DMS53 treated with DMSO at 0.1 percent for 48 hours (cell line): ENCODE measurements at regions not wholly inside any gene's neighbourhood (a gene's known extent, or its start where the extent isn't known, plus 50 kb on each side); places are given as distances from the start of the nearest gene placed in this dataset.

Experiments used
- DNase-seq: peaks from one replicate; lab custom pipeline; 2025; ENCODE audit not compliant: unreplicated experiment; lab: John Stamatoyannopoulos, UW

DNA sequence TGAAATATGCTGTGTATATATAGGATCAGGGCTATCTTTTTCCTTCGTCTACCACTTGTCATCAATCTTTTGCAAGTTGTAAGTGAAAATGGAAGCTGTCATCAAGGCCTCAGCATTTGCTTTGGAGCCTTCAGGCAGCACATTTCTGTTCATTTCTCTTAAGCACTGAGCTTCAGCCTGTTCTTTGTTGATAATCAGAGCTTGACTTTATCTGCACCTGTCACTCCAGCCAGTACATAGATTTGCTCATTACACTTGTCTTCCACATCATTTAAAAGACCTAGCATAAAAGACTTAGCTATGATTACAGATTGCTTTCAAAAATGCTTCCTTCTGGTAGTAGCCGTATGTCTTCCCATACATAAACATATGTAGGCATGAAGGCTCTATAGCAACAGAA, 189.8 kb upstream of the GRIK2 start:
- DNase-seq, result no peak

GRCh38 chr6:101208152-101208551, 185.4 kb upstream of the GRIK2 start:
- no peak for DNase-seq

GRCh38 chr6:101212640-101213039, 180.9 kb upstream of the GRIK2 start:
- no peak for DNase-seq

- DNase-seq, result no peak
Measured at GRCh38 chr6:101222007-101222406, 171.5 kb upstream of the GRIK2 start.

DNA sequence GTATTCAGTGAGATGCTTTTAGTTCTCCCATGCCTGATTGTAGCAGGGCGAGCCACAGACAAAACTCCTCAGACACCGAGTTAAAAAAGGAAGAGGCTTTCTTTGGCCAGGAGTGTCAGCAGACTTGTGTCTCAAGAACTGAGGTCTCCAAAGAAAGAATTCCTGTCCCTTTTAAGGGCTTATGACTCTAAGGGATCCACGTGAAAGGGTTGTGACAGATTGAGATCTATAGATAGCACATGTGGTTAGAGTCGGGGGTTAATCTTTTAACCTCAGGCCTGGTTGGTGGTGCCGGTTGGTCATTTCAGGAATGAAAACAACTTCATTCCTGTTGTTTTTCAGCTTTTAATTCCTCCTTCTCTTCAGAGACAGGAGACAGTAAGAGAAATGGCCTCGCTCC, 168.8 kb upstream of the GRIK2 start:
- DNase-seq, result no peak

- no peak for DNase-seq
Measured at GRCh38 chr6:101226677-101227135, 166.8 kb upstream of the GRIK2 start.

- DNase-seq, result no peak
Measured at GRCh38 chr6:101230866-101231265, 162.6 kb upstream of the GRIK2 start.

DNA sequence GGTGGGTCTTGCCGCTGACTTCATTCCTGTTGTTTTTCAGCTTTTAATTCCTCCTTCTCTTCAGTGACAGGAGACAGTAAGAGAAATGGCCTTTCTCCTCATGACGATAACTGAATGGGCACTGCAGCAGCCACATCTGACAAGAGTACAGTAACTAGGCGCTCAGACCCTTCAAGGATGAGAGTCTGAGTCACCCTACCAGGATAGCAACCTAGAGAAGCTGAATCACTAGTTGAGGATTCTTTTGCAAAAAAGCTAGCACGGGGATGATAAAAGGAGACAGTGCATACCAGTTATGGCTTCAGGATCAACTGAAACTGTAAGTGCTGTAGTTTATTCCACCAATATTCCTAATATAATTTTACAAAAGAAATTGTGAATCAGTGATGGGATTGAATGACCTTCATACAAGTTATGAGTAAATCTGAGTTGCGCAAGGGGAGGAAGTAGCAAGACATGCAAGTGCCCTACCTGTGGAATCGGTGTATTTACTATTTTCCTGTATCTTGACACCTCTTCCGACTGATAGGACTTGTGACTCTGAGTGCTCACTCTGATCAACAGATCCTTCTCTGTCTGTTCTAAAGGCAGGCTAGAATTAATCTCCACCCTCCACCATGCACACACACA, 161.8 kb upstream of the GRIK2 start:
- no peak for DNase-seq

DNA sequence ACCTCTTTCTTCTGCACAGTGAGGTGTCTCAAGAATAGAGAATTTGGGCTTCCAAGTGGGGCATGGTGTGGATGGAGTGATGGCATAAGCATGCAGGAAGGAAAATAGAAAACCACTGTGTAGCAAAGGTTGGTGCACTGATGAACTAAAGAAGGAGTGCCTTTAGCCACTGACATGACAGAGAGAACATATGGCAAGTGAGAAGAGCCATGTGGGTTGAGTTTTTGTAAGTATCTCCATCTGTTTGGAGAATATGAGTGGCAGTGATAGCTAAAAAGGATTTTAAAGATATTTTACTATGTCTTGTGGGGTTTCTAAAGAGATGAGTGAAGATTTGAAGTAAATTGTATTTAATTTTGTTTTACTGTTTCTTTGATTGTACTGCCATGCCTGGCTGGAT, 160.5 kb upstream of the GRIK2 start:
- no peak for DNase-seq

GRCh38 chr6:101236709-101237108, 156.8 kb upstream of the GRIK2 start:
- peak; percentile 78 for DNase-seq

DNA sequence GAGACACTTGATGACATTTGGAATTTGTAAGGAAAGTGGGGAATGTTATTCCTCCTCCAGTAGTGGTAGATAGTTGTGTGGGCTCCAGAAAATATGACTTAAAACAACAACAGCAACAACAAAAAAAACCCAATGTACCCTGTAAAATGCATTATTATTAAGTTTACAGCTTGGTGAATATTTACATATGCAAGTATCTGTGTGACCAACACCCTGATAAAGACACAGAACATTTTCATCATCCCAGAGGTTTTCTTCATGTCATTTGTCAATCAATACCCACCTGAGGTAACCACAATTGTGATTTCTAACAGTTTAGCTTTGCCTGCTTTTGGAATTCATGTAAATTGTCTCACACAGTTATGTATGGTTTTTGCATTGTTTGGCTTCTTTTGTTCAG, 152.1 kb upstream of the GRIK2 start:
- no peak for DNase-seq

DNA sequence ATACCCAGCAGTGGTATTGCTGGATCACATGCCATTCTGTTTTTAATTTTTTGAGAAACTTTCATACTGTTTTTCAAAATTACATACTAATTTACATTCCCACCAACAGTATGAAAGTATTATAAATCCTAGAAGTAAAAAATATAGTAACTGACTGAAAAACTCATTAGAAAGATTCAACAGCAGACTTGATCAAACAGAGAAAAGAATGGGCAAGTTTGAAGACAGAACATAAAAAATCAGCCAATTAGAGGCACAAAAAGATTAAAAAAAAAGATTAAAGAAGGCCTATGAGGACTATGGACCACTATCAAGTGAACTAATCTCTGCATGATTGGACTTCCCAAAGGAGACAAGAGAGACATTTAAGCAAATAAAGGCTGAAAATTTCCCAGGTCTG, 144.0 kb upstream of the GRIK2 start:
- DNase-seq, result no peak

DNA sequence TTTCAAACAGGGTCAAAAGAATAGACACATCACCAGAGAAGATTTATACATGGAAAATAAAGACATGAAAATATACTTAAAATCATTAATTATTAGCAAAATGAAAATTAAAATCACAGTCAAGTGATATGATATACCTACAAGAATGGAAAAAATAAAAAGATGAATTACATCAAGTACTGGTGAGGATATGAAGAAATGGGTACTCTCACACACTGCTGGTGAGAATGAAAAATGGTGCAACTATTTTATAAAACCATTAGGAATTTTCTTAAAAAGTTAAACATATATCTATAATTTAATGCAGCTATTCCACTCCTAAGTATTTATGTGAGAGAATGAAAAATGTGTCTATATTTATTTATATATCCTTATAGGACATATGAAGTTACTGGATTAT, 136.3 kb upstream of the GRIK2 start:
- no peak for DNase-seq

- no peak for DNase-seq
Measured at GRCh38 chr6:101259505-101259904, 134.0 kb upstream of the GRIK2 start.

GRCh38 chr6:101263596-101263995, 129.9 kb upstream of the GRIK2 start:
- DNase-seq, result no peak

DNA sequence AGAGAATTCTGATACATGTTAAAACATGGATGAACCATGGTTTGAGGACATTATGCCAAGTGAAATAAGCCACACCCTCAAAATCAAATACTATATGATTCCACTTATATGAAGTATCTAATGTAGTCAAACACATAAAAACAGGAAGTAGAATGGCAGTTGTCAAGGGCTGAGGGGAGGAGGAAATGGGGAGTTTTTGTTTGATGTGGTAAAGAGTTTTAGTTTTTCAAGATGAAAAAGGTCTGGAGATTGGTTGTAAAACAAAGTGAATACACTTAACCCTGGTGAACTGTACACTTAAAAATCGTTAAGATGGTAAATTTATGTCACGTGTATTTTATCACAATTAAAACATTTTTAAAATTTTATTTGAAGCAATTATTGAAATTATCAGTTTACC, 127.4 kb upstream of the GRIK2 start:
- peak; percentile 2 for DNase-seq

DNA sequence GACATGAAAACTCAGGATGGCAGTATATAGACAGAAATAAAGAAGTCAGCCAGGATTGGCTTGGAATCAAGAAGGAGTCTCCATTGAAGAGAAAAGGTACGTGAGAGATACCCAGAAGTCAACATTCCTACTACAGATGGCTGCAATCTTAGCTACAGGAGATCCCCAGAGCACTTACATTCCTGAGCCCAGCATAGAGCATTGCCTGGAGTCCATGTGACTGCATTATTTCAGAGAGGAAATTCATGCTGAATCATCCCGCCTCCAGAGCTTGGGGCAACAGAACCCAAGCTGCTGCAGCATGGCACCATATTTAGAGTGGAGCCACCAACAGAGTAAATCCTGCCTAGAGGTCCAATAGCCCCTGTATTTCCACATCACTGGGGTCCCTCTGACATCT, 125.0 kb upstream of the GRIK2 start:
- no peak for DNase-seq

DNA sequence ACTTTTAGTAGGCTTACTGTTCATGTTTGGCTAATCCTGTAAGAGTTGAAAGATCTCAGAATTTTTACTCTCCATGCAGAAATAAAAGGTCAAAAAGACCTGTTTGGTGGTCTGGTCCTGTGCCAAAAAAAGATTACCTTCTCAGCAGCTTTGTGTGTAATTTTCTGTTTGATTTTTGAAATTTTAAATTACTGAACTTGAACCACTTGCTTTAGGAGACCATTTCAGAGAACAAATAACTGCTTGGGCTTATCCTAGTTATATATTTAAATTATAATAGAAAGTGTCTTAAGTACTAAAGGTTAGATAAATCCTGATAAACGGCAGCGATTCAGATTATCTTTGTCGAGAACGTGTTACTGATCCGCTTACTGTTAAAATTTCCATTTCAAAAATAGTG, 118.3 kb upstream of the GRIK2 start:
- DNase-seq, result no peak

GRCh38 chr6:101276066-101276465, 117.4 kb upstream of the GRIK2 start:
- no peak for DNase-seq

- no peak for DNase-seq
Measured at GRCh38 chr6:101279410-101279809, 114.1 kb upstream of the GRIK2 start.

DNA sequence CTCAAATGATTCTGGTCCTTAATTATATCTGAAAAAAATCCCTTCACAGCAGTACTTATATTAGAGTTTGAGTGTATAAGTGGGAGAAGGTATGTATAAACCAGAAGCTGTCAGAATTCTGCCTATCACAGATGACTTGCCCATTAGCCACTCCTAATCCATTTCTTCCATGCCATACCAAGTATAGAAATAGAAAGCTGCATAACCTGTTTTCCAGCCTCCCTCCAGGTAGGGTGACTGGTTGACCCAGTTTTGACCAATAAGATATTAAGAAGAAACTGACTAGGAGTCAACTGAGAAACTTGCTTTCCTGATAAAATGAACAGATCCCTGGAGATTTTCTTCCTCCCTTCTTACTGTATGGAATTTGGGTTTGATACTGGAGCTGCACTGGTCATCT, 112.2 kb upstream of the GRIK2 start:
- DNase-seq, result peak; percentile 60

GRCh38 chr6:101284131-101284530, 109.4 kb upstream of the GRIK2 start:
- DNase-seq, result no peak

DNA sequence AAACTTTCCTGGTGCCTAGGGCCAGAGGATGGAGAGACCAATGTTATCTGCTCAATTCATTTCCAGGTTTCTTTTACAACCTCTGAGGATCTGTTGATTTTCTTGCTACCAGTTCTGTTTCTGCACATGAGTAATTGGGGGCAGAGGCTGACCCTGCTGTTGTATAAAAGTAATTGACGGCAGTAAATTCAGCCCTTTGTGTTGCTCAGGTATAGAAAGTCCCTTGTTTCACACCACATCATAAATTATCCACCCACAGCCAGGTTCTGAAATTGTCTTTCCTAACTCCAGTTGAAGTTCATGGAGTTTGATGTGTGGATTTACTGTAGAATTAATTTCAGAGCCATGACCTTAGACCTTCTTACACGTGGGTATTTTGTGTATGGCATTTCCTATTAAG, 107.4 kb upstream of the GRIK2 start:
- no peak for DNase-seq

DNA sequence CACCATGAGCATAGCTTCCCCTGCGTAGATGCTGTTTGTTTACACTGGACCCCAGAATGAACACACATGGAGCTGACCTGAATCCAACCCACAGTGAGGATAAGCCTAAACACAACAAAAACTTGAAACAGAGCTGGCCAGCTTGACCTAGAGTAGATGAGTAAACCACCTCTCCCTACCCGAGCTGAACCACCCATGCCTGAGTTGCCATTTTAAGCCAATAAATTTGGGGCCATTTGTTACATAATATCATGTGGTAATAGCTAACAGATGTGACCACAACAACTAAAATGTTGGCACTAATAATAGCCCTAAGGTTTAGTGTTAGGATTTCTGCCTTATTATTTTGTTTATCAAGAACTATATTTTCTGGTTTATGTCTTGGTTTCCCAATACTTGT, 103.2 kb upstream of the GRIK2 start:
- no peak for DNase-seq
